ENCODE measurements at regions not wholly inside any gene's neighbourhood (a gene's known extent, or its start where the extent isn't known, plus 50 kb on each side); places are given as distances from the start of the nearest gene placed in this dataset.

DNA sequence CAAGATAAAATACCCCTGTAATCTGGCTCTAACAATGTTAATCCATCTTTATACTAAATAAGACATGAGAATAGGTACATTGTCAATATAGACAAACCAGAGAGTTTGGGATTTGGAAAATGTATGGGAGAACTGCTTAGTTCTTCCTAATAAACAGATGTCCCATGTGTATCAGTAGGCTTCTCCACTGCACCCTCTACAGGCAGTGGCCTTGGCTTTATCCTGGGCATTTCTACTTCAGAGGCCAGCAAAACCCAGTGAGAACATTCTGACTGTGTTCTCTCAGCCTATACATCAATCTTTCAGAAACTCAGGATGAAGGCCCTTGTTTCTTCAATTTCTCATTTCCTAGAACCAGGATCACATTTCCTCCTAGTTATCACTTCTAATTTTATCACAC lies 1167.5 kb upstream of the ACVR2A start:
- no peak overlapping the region for H3K4me3 ChIP-seq (replicated peaks in 1 of 3)
- H3K27me3 ChIP-seq, result no peaks in the 10 kb centered on the region
- no peak for DNase-seq
- H3K27ac ChIP-seq, result no peak overlapping the region
- H3K36me3 ChIP-seq, result no peaks in the 10 kb centered on the region
- no peaks in the 10 kb centered on the region for H3K4me1 ChIP-seq
- intact Hi-C loops (cut with DNase I), result no loop called here
- no peaks in the 10 kb centered on the region for H3K9me3 ChIP-seq
- TF ChIP-seq POLR2A (IDR thresholded peaks at IDR 0.05), result no peak
- no peak for TF ChIP-seq CTCF (IDR thresholded peaks at IDR 0.05)

DNA sequence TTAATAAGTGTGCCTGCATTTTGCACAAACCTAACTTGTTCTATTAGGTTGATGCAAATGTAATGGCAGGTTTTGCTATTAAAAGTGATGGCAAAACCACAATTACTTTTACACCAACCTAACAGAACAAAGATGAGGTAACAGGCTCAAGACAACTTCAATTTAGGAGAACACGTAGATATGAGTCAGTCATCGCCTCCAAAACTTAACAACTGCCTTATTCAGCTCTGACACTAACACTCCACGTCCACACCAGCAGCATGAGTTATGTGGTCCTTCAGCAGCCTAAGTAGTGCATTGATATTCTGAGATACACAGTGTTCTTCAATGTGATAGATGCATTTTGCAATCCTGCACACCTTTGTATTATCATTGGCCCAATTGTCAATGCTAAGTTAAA lies 1175.1 kb upstream of the ACVR2A start:
- Histone ChIP-seq H3K9me3 (no peaks in the 10 kb centered on the region), H3K4me1 (no peaks in the 10 kb centered on the region), H3K27ac (no peak overlapping the region), H3K27me3 (no peaks in the 10 kb centered on the region), H3K4me3 (replicated peaks in 1 of 3) (no peak overlapping the region), H3K36me3 (no peaks in the 10 kb centered on the region)
- no peak for DNase-seq
- intact Hi-C loops (cut with DNase I), result no loop called here
- TF ChIP-seq POLR2A (IDR thresholded peaks at IDR 0.05) (no peak), CTCF (IDR thresholded peaks at IDR 0.05) (no peak)
- 85 to 93% methylated on average over 3 of the region's 3 CpGs for WGBS, 2 donors

GRCh38 chr2:146666340-146666739 lies 1178.5 kb upstream of the ACVR2A start:
- no peaks in the 10 kb centered on the region for H3K36me3 ChIP-seq
- no peaks in the 10 kb centered on the region for H3K4me1 ChIP-seq
- DNase-seq, result no peak
- H3K27ac ChIP-seq, result no peak overlapping the region
- H3K9me3 ChIP-seq, result no peaks in the 10 kb centered on the region
- no peaks in the 10 kb centered on the region for H3K27me3 ChIP-seq
- 86 to 89% methylated on average over 1 of the region's 1 CpG for WGBS, 2 donors
- TF ChIP-seq POLR2A (IDR thresholded peaks at IDR 0.05) (no peak), CTCF (IDR thresholded peaks at IDR 0.05) (no peak)
- intact Hi-C loops (cut with DNase I), result no loop called here
- H3K4me3 ChIP-seq (replicated peaks in 1 of 3), result no peak overlapping the region

DNA sequence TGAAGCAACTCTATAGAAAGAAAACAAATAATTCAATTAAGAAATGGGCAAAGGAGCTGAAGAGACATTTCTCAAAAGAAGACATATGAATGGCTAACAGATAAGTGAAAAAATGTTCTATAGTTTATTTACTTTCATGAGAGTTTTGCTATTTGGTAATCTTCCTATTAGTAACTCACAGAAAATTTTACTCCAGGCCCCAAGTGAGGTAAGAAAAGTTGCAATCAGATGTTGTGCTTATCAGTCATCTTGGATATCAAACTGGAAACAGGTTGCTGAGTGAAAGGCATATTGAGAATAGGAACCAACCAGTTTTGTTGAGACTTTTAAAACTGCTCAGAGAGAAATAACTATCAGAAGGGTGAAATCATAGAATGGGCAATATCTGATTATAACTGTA lies 1179.0 kb upstream of the ACVR2A start:
- DNase-seq, result no peak
- Histone ChIP-seq H3K4me1 (no peaks in the 10 kb centered on the region), H3K36me3 (no peaks in the 10 kb centered on the region), H3K27me3 (no peaks in the 10 kb centered on the region), H3K4me3 (replicated peaks in 1 of 3) (no peak overlapping the region), H3K27ac (no peak overlapping the region), H3K9me3 (no peaks in the 10 kb centered on the region)
- no peak for TF ChIP-seq POLR2A (IDR thresholded peaks at IDR 0.05)
- no peak for TF ChIP-seq CTCF (IDR thresholded peaks at IDR 0.05)
- intact Hi-C loops (cut with DNase I), result no loop called here

- DNase-seq, result no peak
- TF ChIP-seq POLR2A (IDR thresholded peaks at IDR 0.05) (no peak), CTCF (IDR thresholded peaks at IDR 0.05) (peak in 3 of 6 experiments; percentile 16 to 46 (median 26))
- intact Hi-C loops (cut with DNase I), result no loop called here
- Histone ChIP-seq H3K27ac (no peak overlapping the region), H3K9me3 (no peaks in the 10 kb centered on the region), H3K4me1 (no peaks in the 10 kb centered on the region), H3K4me3 (replicated peaks in 1 of 3) (no peak overlapping the region), H3K27me3 (no peaks in the 10 kb centered on the region), H3K36me3 (no peaks in the 10 kb centered on the region)
Observed at GRCh38 chr2:146661473-146662096, 1183.2 kb upstream of the ACVR2A start.
